IMR-90 (cell line): ENCODE measurements at regions not wholly inside any gene's neighbourhood (a gene's known extent, or its start where the extent isn't known, plus 50 kb on each side); places are given as distances from the start of the nearest gene placed in this dataset.

Experiments
- ATAC-seq: fragments of 200-7000 bp; cut with Tn5 transposase; 2 replicates; pipeline ENCODE4 v1.9.1; 2020; ENCODE audit warnings: low read depth, mild to moderate bottlenecking, moderate library complexity
- BruUV-seq: library from RNA; stranded (reverse); fragments of 400-500 nt; replicated peaks from 2 replicates; lab custom pipeline; 2021; lab: Mats Ljungman, UMichigan
- CTCF ChIA-PET: fragments of 300-600 bp; formaldehyde crosslinking; extraction: SDS; loops from one replicate; lab custom pipeline; 2021; ENCODE audit warnings: antibody characterized with exemption; lab: Yijun Ruan, JAX
- POLR2A ChIA-PET: fragments of 300-600 bp; sonication (Branson Sonifier 250); formaldehyde crosslinking; loops from one replicate; lab custom pipeline; 2022; ENCODE audit warnings: antibody characterized with exemption; ENCODE audit not compliant: unreplicated experiment; lab: Charles Lee
- DNase-seq: peaks from one replicate; pipeline ENCODE4 v3.0.0; 2013
- H2AFZ ChIP-seq: replicated peaks from 2 replicates; pipeline ENCODE3; 2013; ENCODE audit warnings: low read length, mild to moderate bottlenecking; ENCODE audit not compliant: poor library complexity
- H2AK5ac ChIP-seq: 2 replicates; pipeline ENCODE4 v1.6.1; 2013; ENCODE audit warnings: low read depth, low read length, inconsistent platforms
- H2AK9ac ChIP-seq: replicated peaks from 2 replicates; pipeline ENCODE3; 2013; ENCODE audit warnings: mild to moderate bottlenecking, low read depth, low read length, moderate library complexity; ENCODE audit not compliant: poor library complexity
- H2BK120ac ChIP-seq: 2 replicates; pipeline ENCODE4 v1.6.1; 2013; ENCODE audit warnings: low read depth, low read length, inconsistent platforms
- H2BK15ac ChIP-seq: 3 replicates; pipeline ENCODE4 v1.6.1; 2013; ENCODE audit warnings: low read depth, low read length, inconsistent platforms
- H2BK20ac ChIP-seq: 2 replicates; pipeline ENCODE4 v1.6.1; 2013; ENCODE audit warnings: low read depth, mild to moderate bottlenecking, inconsistent platforms, low read length, moderate library complexity
- H2BK5ac ChIP-seq: 2 replicates; pipeline ENCODE4 v1.6.1; 2013; ENCODE audit warnings: mild to moderate bottlenecking, low read depth, low read length, inconsistent platforms; ENCODE audit not compliant: poor library complexity, severe bottlenecking
- H3K14ac ChIP-seq: replicated peaks from 2 replicates; pipeline ENCODE4 v1.6.1; 2013; ENCODE audit warnings: low read depth, low read length, inconsistent platforms
- H3K18ac ChIP-seq: 2 replicates; pipeline ENCODE4 v1.6.1; 2013; ENCODE audit warnings: low read depth, low read length, control low read depth
- H3K23ac ChIP-seq: 2 replicates; pipeline ENCODE4 v1.6.1; 2013; ENCODE audit warnings: low read depth, low read length, inconsistent platforms
- H3K27ac ChIP-seq: 2 replicates; pipeline ENCODE4 v1.5.1; 2013; ENCODE audit warnings: mild to moderate bottlenecking, control low read depth, low read length; ENCODE audit not compliant: insufficient read depth
- H3K27me3 ChIP-seq: 2 replicates; pipeline ENCODE4 v1.6.1; 2013; ENCODE audit warnings: low read length; ENCODE audit not compliant: control insufficient read depth, insufficient read depth
- H3K36me3 ChIP-seq: 2 replicates; pipeline ENCODE4 v1.6.1; 2013; ENCODE audit warnings: low read length, mixed read lengths; ENCODE audit not compliant: control insufficient read depth, insufficient read depth
- H3K4ac ChIP-seq: 2 replicates; pipeline ENCODE4 v1.6.1; 2013; ENCODE audit warnings: low read depth, low read length, inconsistent platforms
- H3K4me1 ChIP-seq: 2 replicates; pipeline ENCODE4 v1.6.1; 2013; ENCODE audit warnings: low read length, mixed read lengths; ENCODE audit not compliant: control insufficient read depth, insufficient read depth
- H3K4me2 ChIP-seq: 2 replicates; pipeline ENCODE4 v1.6.1; 2013; ENCODE audit warnings: low read depth, mild to moderate bottlenecking, control low read depth, low read length, moderate library complexity
- H3K4me3 ChIP-seq: 2 replicates; pipeline ENCODE4 v1.5.1; 2013; ENCODE audit warnings: low read depth, mild to moderate bottlenecking, control low read depth, low read length, moderate library complexity; ENCODE audit not compliant: insufficient read depth
- H3K56ac ChIP-seq: 2 replicates; pipeline ENCODE4 v1.6.1; 2013; ENCODE audit warnings: low read length, inconsistent platforms; ENCODE audit not compliant: insufficient read depth; ENCODE audit errors: extremely low read depth
- H3K79me1 ChIP-seq, 2 experiments: 2 replicates each; pipeline ENCODE4 v1.6.1; 2013; ENCODE audit warnings: low read length in 2 of 2, inconsistent platforms in 1 of 2, low read depth in 1 of 2
- H3K9ac ChIP-seq: 2 replicates; pipeline ENCODE4 v1.6.1; 2013; ENCODE audit warnings: low read depth, low read length, control low read depth
- H3K9me1 ChIP-seq: 2 replicates; pipeline ENCODE4 v1.6.1; 2013; ENCODE audit warnings: low read length, inconsistent platforms; ENCODE audit not compliant: insufficient read depth
- H3K9me3 ChIP-seq: 2 replicates; pipeline ENCODE4 v1.6.1; 2013; ENCODE audit warnings: low read length; ENCODE audit not compliant: control insufficient read depth, insufficient read depth
- H4K20me1 ChIP-seq: 2 replicates; pipeline ENCODE4 v1.6.1; 2013; ENCODE audit warnings: low read length, inconsistent platforms; ENCODE audit not compliant: insufficient read depth
- H4K5ac ChIP-seq: 2 replicates; pipeline ENCODE4 v1.6.1; 2013; ENCODE audit warnings: mild to moderate bottlenecking, low read depth, low read length, control low read depth
- H4K8ac ChIP-seq, 2 experiments: 2 replicates each; pipeline ENCODE4 v1.6.1; 2013; ENCODE audit warnings: low read depth in 2 of 2, low read length in 2 of 2, control low read depth in 1 of 2, inconsistent platforms in 1 of 2
- H4K91ac ChIP-seq: 2 replicates; pipeline ENCODE4 v1.6.1; 2013; ENCODE audit warnings: low read depth, low read length, inconsistent platforms; ENCODE audit not compliant: insufficient read depth
- MXI1 ChIP-seq: IDR thresholded peaks from 2 replicates; pipeline ENCODE4 v1.6.1; 2012; ENCODE audit warnings: low read depth, mild to moderate bottlenecking, low read length, moderate library complexity, borderline replicate concordance
- RAD21 ChIP-seq: IDR thresholded peaks from 2 replicates; pipeline ENCODE4 v1.6.1; 2012; ENCODE audit warnings: low read length, improper control_type of control experiment
- USF2 ChIP-seq: fragments of 150-350 bp; IDR thresholded peaks from 2 replicates; pipeline ENCODE4 v1.6.1; 2017; ENCODE audit warnings: mild to moderate bottlenecking, antibody characterized with exemption, low read length, low read depth
- WGBS, 2 experiments: methylation state at CpG; one replicate each; pipeline versions ENCODE4 v1.1.5 to v1.1.7; 2013; ENCODE audit warnings: missing lambda C conversion rate in 2 of 2; ENCODE audit not compliant: insufficient read length in 1 of 2; ENCODE audit errors: extremely low coverage in 2 of 2; 5-methylcytosine and 5-hydroxymethylcytosine counted together
- dilution Hi-C: fragments of 300-500 bp; cut with HindIII; formaldehyde crosslinking; loops from one replicate; pipeline ENCODE4 v1.14.3; 2018; ENCODE audit warnings: low sequenced_read_pairs; ENCODE audit not compliant: unreplicated experiment
- in situ Hi-C: fragments of 300-500 bp; cut with MboI; formaldehyde crosslinking; loops from 3 replicates; pipeline ENCODE4 v1.14.3; 2019; ENCODE audit warnings: low sequenced_read_pairs, inconsistent platforms, mixed read lengths
- intact Hi-C: fragments of 100-400 bp; cut with micrococcal nuclease; formaldehyde crosslinking; loops from 2 replicates; pipeline ENCODE4 v1.10.0; 2022

DNA sequence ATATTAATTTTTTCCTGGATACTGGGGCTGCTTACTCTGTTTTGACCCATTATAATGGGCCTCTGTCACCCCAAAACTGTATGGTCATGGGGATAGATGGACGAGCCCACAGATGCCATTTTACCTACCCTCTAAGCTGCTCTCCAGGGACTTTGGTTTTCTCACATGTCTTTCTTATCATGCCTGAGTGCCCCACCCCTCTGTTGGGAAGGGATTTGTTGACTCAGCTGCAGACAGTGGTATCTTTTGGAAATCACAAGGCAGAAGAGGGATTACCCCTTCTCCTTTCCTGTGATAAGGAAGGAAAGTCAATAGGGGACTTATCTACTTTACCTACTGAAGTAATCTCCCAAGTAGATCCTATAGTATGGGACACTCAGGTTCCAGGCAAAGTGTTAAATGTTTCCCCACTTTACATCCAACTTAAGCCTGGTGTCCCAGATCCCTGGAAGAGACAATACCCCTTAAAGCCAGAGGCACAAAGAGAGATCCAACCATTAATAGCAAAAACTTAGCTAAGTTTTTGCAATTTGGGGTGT, 182.7 kb downstream of the RNF152 start:
- H3K27me3 ChIP-seq: no peaks in the 10 kb centered on the region
- CTCF ChIA-PET: interaction anchor here (0.6 kb wide), 1 partner anchor 318 kb away, joined by 3 read pairs; no protein-coding TSS in a partner anchor
- H3K9ac ChIP-seq: no peak overlapping the region
- no peak overlapping the region for H3K14ac ChIP-seq
- H2BK5ac ChIP-seq: no peak overlapping the region
- no peak overlapping the region for H3K4me2 ChIP-seq
- H4K5ac ChIP-seq: no peak overlapping the region
- ATAC-seq (no peak), DNase-seq (no peak)
- POLR2A ChIA-PET: no interaction called here
- H2AK5ac ChIP-seq: no peak overlapping the region
- no peak overlapping the region for H2AFZ ChIP-seq
- H3K4me1 ChIP-seq: peaks cover 5% of the 10 kb centered on the region
- H3K56ac ChIP-seq: no peak overlapping the region
- no TSS peak for BruUV-seq
- no peak overlapping the region for H3K27ac ChIP-seq
- no peaks in the 10 kb centered on the region for H3K9me3 ChIP-seq
- no peak overlapping the region for H2BK20ac ChIP-seq
- WGBS, 2 experiments: no CpG with 5 or more reads among the region's 1 CpG
- H4K91ac ChIP-seq: no peak overlapping the region
- no peak for TF ChIP-seq USF2
- TF ChIP-seq RAD21: no peak
- TF ChIP-seq MXI1: no peak
- intact Hi-C loops (no loop called here), dilution Hi-C loops (no loop called here), in situ Hi-C loops (no loop called here)
- H3K36me3 ChIP-seq: no peaks in the 10 kb centered on the region
- no peak overlapping the region for H3K18ac ChIP-seq
- no peak overlapping the region for H3K4me3 ChIP-seq
- H2BK15ac ChIP-seq: peak overlapping the region; percentile 13; the same call in 1 of the 3 replicates
- H3K4ac ChIP-seq: no peak overlapping the region
- H3K23ac ChIP-seq: no peak overlapping the region
- no peaks in the 10 kb centered on the region for H3K9me1 ChIP-seq
- no peaks in the 10 kb centered on the region for H4K20me1 ChIP-seq
- no peak overlapping the region for H2AK9ac ChIP-seq
- no peak overlapping the region for H2BK120ac ChIP-seq
- no peak overlapping the region for H4K8ac ChIP-seq
- H3K79me1 ChIP-seq: no peaks in the 10 kb centered on the region
